ENCODE measurements at regions not wholly inside any gene's neighbourhood (a gene's known extent, or its start where the extent isn't known, plus 50 kb on each side); places are given as distances from the start of the nearest gene placed in this dataset.

DNA sequence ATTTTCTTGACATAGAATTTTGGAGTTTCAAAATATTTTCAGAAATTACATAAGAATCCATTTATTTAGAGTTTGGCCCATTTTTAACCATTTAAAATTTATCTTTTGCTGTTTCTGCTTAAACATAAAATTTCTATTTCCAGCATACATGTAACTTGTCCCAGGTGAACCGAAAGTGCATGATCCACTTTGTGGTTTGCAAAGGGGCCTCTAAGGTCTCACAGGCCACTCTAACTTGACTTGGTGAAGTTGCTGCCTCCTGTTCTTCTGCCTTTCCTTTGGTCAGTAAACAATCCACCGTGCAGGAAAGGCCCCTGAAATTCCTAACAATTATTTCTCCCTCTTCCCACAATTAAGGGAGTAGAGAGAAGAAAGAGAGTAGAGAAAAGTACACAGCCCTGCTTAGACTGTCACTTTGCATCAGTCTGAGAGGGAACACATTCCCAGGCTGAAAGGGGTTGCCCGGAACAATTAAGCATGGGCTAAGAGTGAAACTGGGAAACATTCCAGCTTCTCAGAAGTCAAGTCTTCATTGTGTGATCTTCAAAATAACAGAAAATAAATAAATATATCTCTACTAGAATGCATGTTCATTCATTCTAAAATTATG lies 79.5 kb upstream of the SEMA3A start:
- H3K27ac ChIP-seq = no peak overlapping the region
- DNase-seq (ENCODE audit: low spot score) = no peak
- H3K4me3 ChIP-seq = no peak overlapping the region
- H3K9me3 ChIP-seq = no peaks in the 10 kb centered on the region
- no peaks in the 10 kb centered on the region for H3K4me1 ChIP-seq
- no peaks in the 10 kb centered on the region for H3K27me3 ChIP-seq
- H3K36me3 ChIP-seq = no peaks in the 10 kb centered on the region
- TF ChIP-seq, protein P1, sequence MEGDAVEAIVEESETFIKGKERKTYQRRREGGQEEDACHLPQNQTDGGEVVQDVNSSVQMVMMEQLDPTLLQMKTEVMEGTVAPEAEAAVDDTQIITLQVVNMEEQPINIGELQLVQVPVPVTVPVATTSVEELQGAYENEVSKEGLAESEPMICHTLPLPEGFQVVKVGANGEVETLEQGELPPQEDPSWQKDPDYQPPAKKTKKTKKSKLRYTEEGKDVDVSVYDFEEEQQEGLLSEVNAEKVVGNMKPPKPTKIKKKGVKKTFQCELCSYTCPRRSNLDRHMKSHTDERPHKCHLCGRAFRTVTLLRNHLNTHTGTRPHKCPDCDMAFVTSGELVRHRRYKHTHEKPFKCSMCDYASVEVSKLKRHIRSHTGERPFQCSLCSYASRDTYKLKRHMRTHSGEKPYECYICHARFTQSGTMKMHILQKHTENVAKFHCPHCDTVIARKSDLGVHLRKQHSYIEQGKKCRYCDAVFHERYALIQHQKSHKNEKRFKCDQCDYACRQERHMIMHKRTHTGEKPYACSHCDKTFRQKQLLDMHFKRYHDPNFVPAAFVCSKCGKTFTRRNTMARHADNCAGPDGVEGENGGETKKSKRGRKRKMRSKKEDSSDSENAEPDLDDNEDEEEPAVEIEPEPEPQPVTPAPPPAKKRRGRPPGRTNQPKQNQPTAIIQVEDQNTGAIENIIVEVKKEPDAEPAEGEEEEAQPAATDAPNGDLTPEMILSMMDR (IDR thresholded peaks at IDR 0.05) = no peak

DNA sequence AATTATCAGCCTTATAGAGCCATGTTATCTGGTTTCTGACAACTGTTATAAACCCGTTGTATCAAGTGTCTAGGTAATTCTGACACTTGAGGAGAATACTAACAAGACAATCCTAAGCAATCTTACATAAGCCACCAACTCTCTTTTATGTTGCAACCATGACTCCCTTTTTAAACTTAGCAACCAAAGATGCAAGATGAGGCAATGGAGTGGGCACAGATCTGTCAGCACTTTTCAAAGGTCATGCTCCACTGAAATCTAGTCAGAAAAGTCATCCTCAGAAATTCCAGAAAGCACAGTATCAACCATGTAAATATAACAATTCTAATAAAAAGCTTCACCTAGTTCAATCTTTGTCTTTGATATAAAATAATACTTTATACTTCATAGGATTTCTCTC lies 77.0 kb upstream of the SEMA3A start:
- H3K9me3 ChIP-seq = no peaks in the 10 kb centered on the region
- no peaks in the 10 kb centered on the region for H3K36me3 ChIP-seq
- no peak for DNase-seq (ENCODE audit: low spot score)
- no peak overlapping the region for H3K4me3 ChIP-seq
- no peaks in the 10 kb centered on the region for H3K27me3 ChIP-seq
- no peaks in the 10 kb centered on the region for H3K4me1 ChIP-seq
- TF ChIP-seq, protein P1 (IDR thresholded peaks at IDR 0.05) = no peak
- no peak overlapping the region for H3K27ac ChIP-seq

- no peaks in the 10 kb centered on the region for H3K9me3 ChIP-seq
- H3K4me3 ChIP-seq = no peak overlapping the region
- TF ChIP-seq, protein P1 (IDR thresholded peaks at IDR 0.05) = no peak
- no peaks in the 10 kb centered on the region for H3K27me3 ChIP-seq
- no peak overlapping the region for H3K27ac ChIP-seq
- no peaks in the 10 kb centered on the region for H3K36me3 ChIP-seq
- H3K4me1 ChIP-seq = no peaks in the 10 kb centered on the region
- no peak for DNase-seq (ENCODE audit: low spot score)
Observed at GRCh38 chr7:84264396-84264795, 69.8 kb upstream of the SEMA3A start.

- Histone ChIP-seq H3K27me3 (no peaks in the 10 kb centered on the region), H3K4me3 (no peak overlapping the region), H3K27ac (no peak overlapping the region), H3K36me3 (no peaks in the 10 kb centered on the region), H3K4me1 (no peaks in the 10 kb centered on the region), H3K9me3 (no peaks in the 10 kb centered on the region)
- DNase-seq (ENCODE audit: low spot score) = no peak
- TF ChIP-seq, protein P1 (IDR thresholded peaks at IDR 0.05) = no peak
Observed at GRCh38 chr7:84263106-84263505, 68.5 kb upstream of the SEMA3A start.

DNA sequence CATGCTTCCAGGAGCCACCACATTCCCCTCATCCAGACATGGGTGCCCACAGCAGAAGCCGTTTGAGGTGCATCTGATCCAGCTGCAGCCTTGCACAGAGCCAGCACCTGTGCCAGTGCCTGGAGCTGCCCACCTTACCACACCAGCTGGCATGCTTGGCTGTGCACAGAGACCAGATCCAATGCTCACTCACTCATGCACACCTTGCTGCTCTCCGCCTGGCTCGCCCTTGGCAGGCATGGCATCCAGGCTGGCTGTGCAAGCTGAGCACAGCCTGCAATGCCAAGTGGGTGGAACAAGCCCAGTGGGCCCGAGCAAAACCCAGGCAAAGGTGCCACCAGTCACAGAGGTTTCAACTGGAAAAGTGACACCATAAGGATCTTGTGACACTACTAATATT lies 66.9 kb upstream of the SEMA3A start:
- H3K9me3 ChIP-seq = no peaks in the 10 kb centered on the region
- no peak overlapping the region for H3K4me3 ChIP-seq
- DNase-seq (ENCODE audit: low spot score) = no peak
- H3K36me3 ChIP-seq = no peaks in the 10 kb centered on the region
- no peak overlapping the region for H3K27ac ChIP-seq
- TF ChIP-seq, protein P1 (IDR thresholded peaks at IDR 0.05) = no peak
- no peaks in the 10 kb centered on the region for H3K27me3 ChIP-seq
- no peaks in the 10 kb centered on the region for H3K4me1 ChIP-seq

- DNase-seq (ENCODE audit: low spot score) = no peak
- Histone ChIP-seq H3K4me1 (no peaks in the 10 kb centered on the region), H3K36me3 (no peaks in the 10 kb centered on the region), H3K27ac (no peak overlapping the region), H3K9me3 (no peaks in the 10 kb centered on the region), H3K4me3 (no peak overlapping the region), H3K27me3 (no peaks in the 10 kb centered on the region)
- TF ChIP-seq, protein P1 (IDR thresholded peaks at IDR 0.05) = no peak
Observed at GRCh38 chr7:84258628-84259027, 64.0 kb upstream of the SEMA3A start.

Measured in right atrium auricular region (tissue), 2 donors.